ENCODE measurements at regions not wholly inside any gene's neighbourhood (a gene's known extent, or its start where the extent isn't known, plus 50 kb on each side); places are given as distances from the start of the nearest gene placed in this dataset.

- H3K27me3 Mint-ChIP-seq: no peaks in the 10 kb centered on the region
- peaks cover 5% of the 10 kb centered on the region for H3K9me3 Mint-ChIP-seq
- TF ChIP-seq CTCF (IDR thresholded peaks at IDR 0.05): no peak
- ChIA-PET POLR2A (no interaction called here), CTCF (interaction anchor here (0.6 kb wide), 1 partner anchor 976 kb away, joined by 3 read pairs; no protein-coding TSS in a partner anchor)
- peaks cover 1% of the 10 kb centered on the region for H3K36me3 Mint-ChIP-seq (ENCODE audit: low read depth)
- no peak overlapping the region for H3K4me3 Mint-ChIP-seq
- DNase-seq: no peak
- no peak for ATAC-seq
- H3K27ac Mint-ChIP-seq: no peak overlapping the region
- peaks cover 11% of the 10 kb centered on the region for H3K4me1 Mint-ChIP-seq (ENCODE audit: low read depth)
- intact Hi-C loops (cut with micrococcal nuclease): no loop called here
These were observed 134.6 kb downstream of the CYB561 start for GRCh38 chr17:63311416-63311937.

GRCh38 chr17:63314761-63315160 lies 131.3 kb downstream of the CYB561 start:
- Mint-ChIP-seq H3K4me3 (no peak overlapping the region), H3K27me3 (no peaks in the 10 kb centered on the region), H3K36me3 (ENCODE audit: low read depth) (peaks cover 4% of the 10 kb centered on the region), H3K4me1 (ENCODE audit: low read depth) (peaks cover 8% of the 10 kb centered on the region), H3K9me3 (peaks cover 5% of the 10 kb centered on the region), H3K27ac (no peak overlapping the region)
- POLR2A ChIA-PET: no interaction called here
- no peak for DNase-seq
- no peak for ATAC-seq
- CTCF ChIA-PET: no interaction called here
- TF ChIP-seq CTCF (IDR thresholded peaks at IDR 0.05): no peak
- intact Hi-C loops (cut with micrococcal nuclease): no loop called here

- H3K36me3 Mint-ChIP-seq (ENCODE audit: low read depth): peaks cover 3% of the 10 kb centered on the region
- no peak overlapping the region for H3K27ac Mint-ChIP-seq
- no peak for TF ChIP-seq CTCF (IDR thresholded peaks at IDR 0.05)
- H3K4me1 Mint-ChIP-seq (ENCODE audit: low read depth): peaks cover 6% of the 10 kb centered on the region
- ChIA-PET POLR2A (no interaction called here), CTCF (interaction anchor here (1.0 kb wide), 1 partner anchor 9 kb away, joined by 3 read pairs; no protein-coding TSS in a partner anchor)
- no peak overlapping the region for H3K4me3 Mint-ChIP-seq
- peaks cover 3% of the 10 kb centered on the region for H3K9me3 Mint-ChIP-seq
- no peaks in the 10 kb centered on the region for H3K27me3 Mint-ChIP-seq
- intact Hi-C loops (cut with micrococcal nuclease): no loop called here
- DNase-seq (no peak), ATAC-seq (no peak)
These were observed 130.0 kb downstream of the CYB561 start for GRCh38 chr17:63316100-63316499.

GRCh38 chr17:63317166-63317840 lies 128.8 kb downstream of the CYB561 start:
- peaks cover 3% of the 10 kb centered on the region for H3K36me3 Mint-ChIP-seq (ENCODE audit: low read depth)

More at GRCh38 chr17:63317166-63317840, 128.8 kb downstream of the CYB561 start:
- DNase-seq (no peak), ATAC-seq (no peak)
- ChIA-PET CTCF (interaction anchor here (1.3 kb wide), 1 partner anchor 90 kb away, joined by 3 read pairs; no protein-coding TSS in a partner anchor), POLR2A (interaction anchor here (0.6 kb wide), 1 partner anchor 388 kb away, joined by 3 read pairs; no protein-coding TSS in a partner anchor)
- intact Hi-C loops (cut with micrococcal nuclease): no loop called here
- Mint-ChIP-seq H3K9me3 (no peaks in the 10 kb centered on the region), H3K4me3 (no peak overlapping the region), H3K27ac (no peak overlapping the region), H3K27me3 (no peaks in the 10 kb centered on the region), H3K4me1 (ENCODE audit: low read depth) (no peaks in the 10 kb centered on the region)
- no peak for TF ChIP-seq CTCF (IDR thresholded peaks at IDR 0.05)

Data from activated CD8-positive, alpha-beta T cell treated with anti-CD3 and anti-CD28 coated beads for 36 hours (primary cell).